Activated CD8-positive, alpha-beta memory T cell treated with anti-CD3 and anti-CD28 coated beads, Interleukin-2, amount 10 ng/mL, durations not matched to agents 7 days and 5 days (primary cell): ENCODE measurements at regions not wholly inside any gene's neighbourhood (a gene's known extent, or its start where the extent isn't known, plus 50 kb on each side); places are given as distances from the start of the nearest gene placed in this dataset.

Experiments used
- ATAC-seq: fragments of 150-1000 bp; cut with Tn5 transposase; one replicate; pipeline ENCODE4 v1.10.0; 2021; ENCODE audit warnings: moderate library complexity
- CTCF ChIA-PET: fragments of 350-600 bp; sonication (Branson Sonifier 250); formaldehyde crosslinking; loops from one replicate; lab custom pipeline; 2021; ENCODE audit warnings: antibody characterized with exemption; lab: Charles Lee
- DNase-seq: peaks from one replicate; pipeline ENCODE4 v3.0.0-alpha.2; 2020
- H3K27ac Mint-ChIP-seq: one replicate; pipeline ENCODE4 v1.8.0; 2021; ENCODE audit warnings: mild to moderate bottlenecking, mixed read lengths
- H3K27me3 Mint-ChIP-seq: one replicate; pipeline ENCODE4 v1.8.0; 2021; ENCODE audit warnings: mixed read lengths
- H3K36me3 Mint-ChIP-seq: one replicate; pipeline ENCODE4 v1.8.0; 2021; ENCODE audit warnings: mild to moderate bottlenecking, mixed read lengths
- H3K4me1 Mint-ChIP-seq: one replicate; pipeline ENCODE4 v1.8.0; 2021; ENCODE audit warnings: mixed read lengths
- H3K4me3 Mint-ChIP-seq: one replicate; pipeline ENCODE4 v1.8.0; 2021; ENCODE audit warnings: mild to moderate bottlenecking, moderate library complexity, mixed read lengths
- H3K9me3 Mint-ChIP-seq: one replicate; pipeline ENCODE4 v1.8.0; 2022; ENCODE audit warnings: low read depth, mixed read lengths

DNA sequence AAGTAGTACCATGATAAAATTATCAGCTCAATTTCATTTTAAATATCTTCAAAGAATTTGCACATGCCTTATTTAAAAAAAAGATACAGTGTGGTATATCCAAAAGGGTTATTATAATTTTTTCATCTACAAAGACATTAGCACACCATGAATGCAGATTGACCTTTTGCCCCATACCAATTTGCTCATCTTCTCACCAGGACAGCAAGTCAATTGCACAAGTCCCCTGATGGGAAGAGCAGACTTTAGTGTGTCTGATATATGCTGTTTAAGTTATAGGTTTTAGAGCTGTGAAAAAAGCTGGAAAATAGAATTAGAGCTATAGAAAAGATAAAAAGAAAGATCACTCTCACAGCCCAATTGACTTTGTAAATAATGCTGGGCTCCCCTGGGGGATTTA, 325.8 kb upstream of the CDH6 start:
- Mint-ChIP-seq H3K4me3 (no peak overlapping the region), H3K36me3 (no peaks in the 10 kb centered on the region), H3K9me3 (peaks cover 4% of the 10 kb centered on the region), H3K27me3 (no peaks in the 10 kb centered on the region), H3K27ac (no peak overlapping the region), H3K4me1 (no peaks in the 10 kb centered on the region)
- no peak for ATAC-seq
- CTCF ChIA-PET: no interaction called here
- no peak for DNase-seq

DNA sequence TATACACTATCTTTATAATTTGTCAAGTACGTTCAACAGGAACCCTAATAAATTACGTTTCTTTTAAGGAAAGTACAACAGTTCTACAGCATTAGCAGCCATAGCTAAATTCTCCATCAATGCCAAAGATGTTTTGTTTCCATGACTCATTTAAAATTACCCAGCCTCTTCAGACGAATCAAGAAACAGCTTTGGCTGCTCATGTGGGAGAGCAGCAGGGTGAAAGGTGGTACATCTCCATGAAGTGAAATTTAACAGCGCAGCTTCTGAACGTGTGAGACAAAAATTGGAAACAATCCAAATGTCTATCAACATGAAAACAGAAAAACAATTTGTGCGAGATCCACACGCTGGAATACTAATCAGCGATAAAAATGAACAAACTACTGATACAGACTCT, 327.3 kb upstream of the CDH6 start:
- DNase-seq (no peak), ATAC-seq (no peak)
- H3K4me3 Mint-ChIP-seq: no peak overlapping the region
- peaks cover 4% of the 10 kb centered on the region for H3K9me3 Mint-ChIP-seq
- no peak overlapping the region for H3K27ac Mint-ChIP-seq
- CTCF ChIA-PET: no interaction called here
- no peaks in the 10 kb centered on the region for H3K4me1 Mint-ChIP-seq
- no peaks in the 10 kb centered on the region for H3K36me3 Mint-ChIP-seq
- no peaks in the 10 kb centered on the region for H3K27me3 Mint-ChIP-seq

DNA sequence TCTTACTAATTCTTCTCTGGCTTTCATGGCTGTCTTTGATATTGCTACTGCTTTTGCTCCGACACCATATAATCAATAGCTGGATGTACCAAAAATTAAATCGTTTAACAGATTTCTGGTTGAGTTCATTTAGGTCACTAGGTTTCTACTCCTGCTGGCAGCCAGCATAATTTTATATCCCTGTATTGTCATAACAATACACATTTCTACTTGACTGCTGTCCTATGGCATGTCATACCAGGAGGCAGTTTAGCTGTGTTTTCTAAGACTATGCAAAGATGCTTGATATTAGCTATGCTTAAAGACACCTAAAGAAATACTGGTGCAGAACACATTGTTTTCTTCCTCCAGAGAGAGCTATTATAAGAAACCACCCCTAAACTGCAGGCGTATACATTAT, 337.2 kb upstream of the CDH6 start:
- Mint-ChIP-seq H3K4me1 (no peaks in the 10 kb centered on the region), H3K36me3 (no peaks in the 10 kb centered on the region), H3K27me3 (no peaks in the 10 kb centered on the region), H3K27ac (no peak overlapping the region), H3K9me3 (peaks cover 4% of the 10 kb centered on the region), H3K4me3 (no peak overlapping the region)
- no peak for DNase-seq
- ATAC-seq: no peak
- CTCF ChIA-PET: no interaction called here

DNA sequence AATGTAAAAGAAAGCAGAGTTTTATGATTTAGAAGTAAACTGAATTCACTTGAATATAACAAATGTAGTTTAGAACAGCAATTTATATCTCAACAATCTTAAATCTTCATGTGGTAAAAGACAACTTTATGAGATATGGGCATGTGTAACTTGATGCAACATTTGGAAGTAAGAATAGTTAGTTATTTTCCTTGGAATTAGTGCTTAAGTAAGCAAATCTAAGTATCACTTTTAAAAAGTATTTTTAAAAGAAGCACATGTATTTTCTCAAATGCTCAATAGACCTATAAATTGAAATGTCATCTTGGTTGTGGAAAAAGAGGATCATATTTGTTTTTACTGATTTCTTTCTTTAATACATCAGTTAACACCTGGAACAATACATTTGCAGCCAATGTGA, 340.3 kb upstream of the CDH6 start:
- H3K4me1 Mint-ChIP-seq: no peaks in the 10 kb centered on the region
- CTCF ChIA-PET: no interaction called here
- no peak for DNase-seq
- ATAC-seq: no peak
- no peaks in the 10 kb centered on the region for H3K27me3 Mint-ChIP-seq
- no peak overlapping the region for H3K4me3 Mint-ChIP-seq
- no peak overlapping the region for H3K27ac Mint-ChIP-seq
- H3K36me3 Mint-ChIP-seq: no peaks in the 10 kb centered on the region
- H3K9me3 Mint-ChIP-seq: peaks cover 2% of the 10 kb centered on the region

DNA sequence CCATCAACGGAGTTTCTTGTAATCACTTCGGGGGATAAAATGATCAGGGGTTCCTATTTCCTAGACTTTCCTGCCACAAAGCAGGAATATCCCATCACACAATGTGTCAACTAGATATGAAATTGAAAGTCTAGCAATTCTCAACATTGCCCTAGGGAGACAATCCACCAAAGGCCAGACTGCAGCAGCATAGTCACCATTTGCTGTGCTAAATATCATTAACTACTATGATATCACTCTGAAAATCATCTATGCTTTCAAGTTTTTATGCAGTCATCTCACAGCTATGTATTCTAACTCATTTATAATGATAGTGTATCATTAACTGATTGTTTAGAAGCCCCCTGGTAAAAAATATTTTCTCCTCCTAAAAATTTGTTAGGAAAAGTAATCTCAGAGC, 342.6 kb upstream of the CDH6 start:
- Mint-ChIP-seq H3K4me3 (no peak overlapping the region), H3K27ac (no peak overlapping the region), H3K9me3 (peaks cover 2% of the 10 kb centered on the region), H3K4me1 (no peaks in the 10 kb centered on the region), H3K27me3 (no peaks in the 10 kb centered on the region), H3K36me3 (no peaks in the 10 kb centered on the region)
- DNase-seq (no peak), ATAC-seq (no peak)
- CTCF ChIA-PET: no interaction called here

DNA sequence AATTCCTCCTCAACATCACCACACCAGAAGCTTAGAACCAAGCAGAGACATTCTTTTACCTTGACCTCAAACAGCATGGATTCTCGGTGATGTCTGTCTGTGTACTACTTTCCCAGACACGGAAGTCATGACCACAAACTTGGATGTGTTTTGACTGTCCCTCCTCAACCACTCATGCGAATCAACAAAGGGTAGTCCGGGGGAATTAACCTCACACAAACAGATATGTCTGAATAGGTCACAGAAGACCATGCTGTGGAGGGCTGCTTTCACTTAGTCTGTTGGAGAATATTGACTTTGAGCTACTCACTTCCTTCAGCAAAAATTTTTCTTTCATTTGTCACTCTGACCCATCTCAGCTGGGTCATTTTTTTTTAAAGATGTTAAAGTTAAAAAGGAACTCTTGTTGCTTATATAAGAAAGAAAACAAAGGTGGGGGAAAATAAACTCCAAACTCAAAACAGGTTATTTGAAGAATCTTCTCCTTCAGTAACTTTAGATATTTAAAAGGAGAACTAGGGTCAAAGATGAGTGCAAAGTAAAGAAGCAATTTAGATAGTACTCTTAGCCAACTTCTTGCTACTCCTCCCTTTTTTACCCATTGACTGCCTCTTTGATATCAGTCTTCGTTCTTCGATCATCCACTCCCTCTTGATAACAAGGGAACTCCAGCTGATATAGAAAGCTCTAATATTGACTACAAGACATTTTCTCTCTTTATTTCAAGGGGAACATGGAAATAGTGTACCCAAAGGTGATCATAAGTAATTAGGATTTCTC, 343.4 kb upstream of the CDH6 start:
- no peak overlapping the region for H3K4me3 Mint-ChIP-seq
- ATAC-seq: no peak
- no peak overlapping the region for H3K27ac Mint-ChIP-seq
- no peaks in the 10 kb centered on the region for H3K36me3 Mint-ChIP-seq
- H3K9me3 Mint-ChIP-seq: peaks cover 2% of the 10 kb centered on the region
- no peaks in the 10 kb centered on the region for H3K4me1 Mint-ChIP-seq
- H3K27me3 Mint-ChIP-seq: no peaks in the 10 kb centered on the region
- DNase-seq: no peak
- CTCF ChIA-PET: no interaction called here

DNA sequence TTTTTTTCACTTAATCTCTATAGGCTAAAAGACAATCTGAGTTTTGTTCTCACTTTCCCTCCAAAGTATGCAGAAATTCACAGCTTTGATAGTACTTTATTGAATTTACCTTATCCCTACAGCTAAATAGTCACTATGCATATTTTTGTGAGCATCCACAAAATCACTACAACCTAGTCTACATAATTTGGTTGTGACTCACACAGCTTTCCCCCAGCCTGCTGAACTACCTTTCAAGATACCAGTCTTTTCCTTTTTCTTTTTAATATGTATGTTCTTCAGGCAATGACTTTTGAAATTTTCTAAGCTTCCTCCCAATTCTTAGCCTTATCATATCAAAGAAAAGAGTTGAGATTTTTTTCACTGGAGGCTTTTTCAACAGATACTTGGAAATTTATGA, 347.3 kb upstream of the CDH6 start:
- CTCF ChIA-PET: no interaction called here
- no peaks in the 10 kb centered on the region for H3K4me1 Mint-ChIP-seq
- peaks cover 5% of the 10 kb centered on the region for H3K9me3 Mint-ChIP-seq
- H3K36me3 Mint-ChIP-seq: no peaks in the 10 kb centered on the region
- H3K4me3 Mint-ChIP-seq: no peak overlapping the region
- no peaks in the 10 kb centered on the region for H3K27me3 Mint-ChIP-seq
- H3K27ac Mint-ChIP-seq: no peak overlapping the region
- DNase-seq: no peak
- ATAC-seq: no peak

DNA sequence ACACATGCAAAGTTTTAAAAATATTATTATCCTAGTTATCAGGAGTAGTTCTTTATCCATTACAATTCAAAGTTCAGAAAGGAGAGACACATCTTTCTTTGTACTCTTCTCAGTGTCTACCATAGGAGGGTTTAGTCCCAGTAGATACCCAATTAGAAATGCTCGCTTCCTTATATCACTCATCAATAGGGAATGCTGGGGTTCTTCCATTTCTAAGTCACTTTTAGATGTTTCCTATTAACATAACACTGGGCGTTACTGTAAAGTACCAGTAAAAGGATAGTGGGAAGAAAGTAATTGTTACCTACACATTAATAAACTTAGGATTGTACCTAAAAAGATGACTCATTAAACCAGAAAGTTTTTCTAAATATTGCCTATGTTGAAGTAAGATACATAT, 348.3 kb upstream of the CDH6 start:
- Mint-ChIP-seq H3K9me3 (peaks cover 5% of the 10 kb centered on the region), H3K27me3 (no peaks in the 10 kb centered on the region), H3K27ac (no peak overlapping the region), H3K36me3 (no peaks in the 10 kb centered on the region), H3K4me1 (no peaks in the 10 kb centered on the region), H3K4me3 (no peak overlapping the region)
- DNase-seq (no peak), ATAC-seq (no peak)
- CTCF ChIA-PET: no interaction called here

DNA sequence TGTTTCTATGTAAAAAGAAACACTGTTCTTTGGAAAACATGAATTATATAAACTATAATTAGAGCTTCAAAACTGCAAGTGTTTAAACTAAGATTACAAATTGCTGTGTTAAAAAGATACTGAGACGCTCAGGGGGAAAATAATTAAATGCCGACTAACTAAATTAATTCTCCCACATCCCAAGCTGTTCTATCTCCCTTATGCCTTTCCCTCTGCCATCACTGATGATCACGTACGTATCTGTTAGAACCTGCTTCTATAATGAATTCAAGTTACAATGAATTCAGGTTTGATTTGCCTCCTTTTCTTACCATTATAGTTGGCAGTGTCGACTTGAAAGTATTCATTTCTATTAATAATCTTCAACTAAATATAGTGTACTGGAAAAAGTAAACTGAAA, 349.9 kb upstream of the CDH6 start:
- CTCF ChIA-PET: no interaction called here
- ATAC-seq (no peak), DNase-seq (no peak)
- Mint-ChIP-seq H3K36me3 (no peaks in the 10 kb centered on the region), H3K27ac (no peak overlapping the region), H3K4me3 (no peak overlapping the region), H3K9me3 (peaks cover 5% of the 10 kb centered on the region), H3K27me3 (no peaks in the 10 kb centered on the region), H3K4me1 (no peaks in the 10 kb centered on the region)

DNA sequence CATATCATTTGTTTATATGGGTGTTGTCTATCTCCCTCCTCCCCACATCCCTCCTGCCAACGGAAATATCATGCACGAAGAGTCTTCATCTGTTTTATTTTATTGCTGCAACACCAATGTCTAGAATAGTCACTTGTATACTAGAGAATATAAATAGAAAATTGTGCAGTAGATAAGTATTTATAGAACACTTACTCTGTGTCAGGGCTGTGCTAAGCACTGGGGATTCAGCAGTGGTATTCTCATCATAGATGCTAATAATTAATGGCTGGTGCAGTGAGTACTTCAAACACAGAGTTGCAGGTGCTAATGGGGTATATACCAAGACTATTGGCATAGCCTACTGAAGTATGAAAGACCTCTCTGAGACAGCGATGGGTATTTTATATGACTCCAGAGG, 353.5 kb upstream of the CDH6 start:
- no peak overlapping the region for H3K27ac Mint-ChIP-seq
- no peaks in the 10 kb centered on the region for H3K36me3 Mint-ChIP-seq
- ATAC-seq: no peak

DNA sequence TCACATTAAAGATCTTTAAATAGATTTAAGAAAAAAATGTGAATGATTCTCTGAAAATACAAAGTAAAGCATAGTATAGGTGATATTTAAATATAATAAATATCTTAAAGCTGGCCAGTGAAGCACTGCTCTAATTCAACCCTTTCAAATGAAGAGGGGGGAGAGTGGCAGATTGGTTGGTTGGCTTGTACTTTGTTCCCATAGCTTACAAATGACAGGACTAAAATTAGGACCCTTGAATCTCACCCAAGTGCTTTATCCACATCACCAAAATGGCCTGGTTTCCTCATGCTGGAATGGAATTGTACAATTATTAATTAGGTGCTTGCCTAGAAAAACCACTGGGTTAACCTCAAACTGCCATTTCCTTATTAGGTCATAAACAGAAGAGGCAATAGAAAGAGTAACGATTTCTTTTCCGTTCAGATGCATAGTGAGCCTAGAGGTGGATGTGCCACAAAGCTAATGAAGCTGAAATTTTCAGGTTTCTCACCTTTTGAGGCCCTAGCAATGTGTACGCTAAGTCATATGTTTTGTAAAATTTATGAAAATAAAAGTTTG, 354.5 kb upstream of the CDH6 start:
- Mint-ChIP-seq H3K27ac (no peak overlapping the region), H3K27me3 (no peaks in the 10 kb centered on the region), H3K36me3 (no peaks in the 10 kb centered on the region), H3K4me1 (no peaks in the 10 kb centered on the region), H3K4me3 (no peak overlapping the region), H3K9me3 (peaks cover 17% of the 10 kb centered on the region)
- DNase-seq: no peak
- CTCF ChIA-PET: no interaction called here
- ATAC-seq: no peak

More for the DNA sequence above, 353.5 kb upstream of the CDH6 start:
- Mint-ChIP-seq H3K9me3 (peaks cover 16% of the 10 kb centered on the region), H3K4me1 (no peaks in the 10 kb centered on the region), H3K4me3 (no peak overlapping the region), H3K27me3 (no peaks in the 10 kb centered on the region)
- CTCF ChIA-PET: no interaction called here
- no peak for DNase-seq

DNA sequence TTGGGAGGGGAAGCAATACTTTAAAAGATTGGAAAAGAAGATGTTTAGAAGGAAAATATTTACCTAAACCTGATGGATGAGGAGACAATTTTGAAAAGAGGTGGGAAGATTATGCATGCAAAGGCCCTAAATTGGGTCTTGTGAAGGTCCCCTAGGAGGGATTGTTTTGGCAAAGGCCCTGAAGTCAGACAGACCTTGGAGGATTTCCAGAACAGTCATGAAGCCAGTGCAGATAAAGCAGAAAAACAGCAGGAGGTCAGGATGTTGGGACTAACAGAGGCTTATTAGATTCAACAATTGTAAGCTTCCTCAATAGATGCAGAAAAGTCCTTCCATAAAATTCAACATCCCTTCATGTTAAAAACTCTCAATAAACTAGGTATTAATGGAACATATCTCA, 361.0 kb upstream of the CDH6 start:
- H3K36me3 Mint-ChIP-seq: no peaks in the 10 kb centered on the region
- H3K27me3 Mint-ChIP-seq: no peaks in the 10 kb centered on the region
- DNase-seq: no peak
- H3K27ac Mint-ChIP-seq: no peak overlapping the region
- H3K4me1 Mint-ChIP-seq: no peaks in the 10 kb centered on the region
- no peak overlapping the region for H3K4me3 Mint-ChIP-seq
- CTCF ChIA-PET: no interaction called here
- ATAC-seq: no peak
- peaks cover 15% of the 10 kb centered on the region for H3K9me3 Mint-ChIP-seq

DNA sequence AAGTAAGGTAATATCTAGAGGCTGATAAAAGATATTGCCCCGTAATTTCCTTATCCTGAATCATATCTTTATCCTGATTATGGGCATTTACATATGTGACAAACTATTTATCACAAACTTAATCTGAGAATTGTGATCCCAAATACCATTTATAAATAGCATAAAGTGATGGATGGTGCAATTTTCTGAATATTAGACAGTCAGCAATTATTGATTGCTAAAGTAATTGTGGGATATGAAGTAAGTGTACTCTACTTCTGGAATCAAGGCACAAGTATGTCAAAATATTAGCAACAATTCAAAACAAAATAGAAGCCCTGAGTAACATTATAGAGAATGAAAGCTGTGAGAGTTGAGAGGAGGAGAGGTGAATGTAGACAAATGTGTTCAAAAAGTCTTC, 361.9 kb upstream of the CDH6 start:
- no peak overlapping the region for H3K27ac Mint-ChIP-seq
- CTCF ChIA-PET: no interaction called here
- no peak for DNase-seq
- H3K27me3 Mint-ChIP-seq: no peaks in the 10 kb centered on the region
- no peaks in the 10 kb centered on the region for H3K4me1 Mint-ChIP-seq
- H3K4me3 Mint-ChIP-seq: no peak overlapping the region
- no peaks in the 10 kb centered on the region for H3K36me3 Mint-ChIP-seq
- peaks cover 14% of the 10 kb centered on the region for H3K9me3 Mint-ChIP-seq
- ATAC-seq: no peak

DNA sequence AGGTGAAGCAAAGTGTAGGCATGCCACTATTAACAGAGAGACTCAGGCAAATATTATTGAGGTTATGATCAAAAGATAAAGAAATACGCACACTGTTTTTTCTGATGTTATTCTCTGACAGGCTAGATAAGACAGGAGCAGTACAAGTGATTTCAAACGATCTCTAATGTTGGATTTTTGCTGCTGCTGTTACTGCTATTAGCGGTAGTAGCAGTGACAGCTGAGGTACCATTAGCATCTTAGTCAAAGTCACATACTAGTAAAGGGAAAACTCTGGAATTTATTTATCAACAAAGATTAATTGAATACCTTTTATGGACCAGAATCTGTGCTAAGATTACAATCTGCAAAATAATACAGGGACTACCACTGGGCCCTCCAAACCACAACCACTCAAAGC, 362.4 kb upstream of the CDH6 start:
- CTCF ChIA-PET: no interaction called here

More for the DNA sequence above, 362.4 kb upstream of the CDH6 start:
- DNase-seq (no peak), ATAC-seq (no peak)
- Mint-ChIP-seq H3K36me3 (no peaks in the 10 kb centered on the region), H3K27me3 (no peaks in the 10 kb centered on the region), H3K4me3 (no peak overlapping the region), H3K4me1 (no peaks in the 10 kb centered on the region), H3K9me3 (peaks cover 12% of the 10 kb centered on the region), H3K27ac (no peak overlapping the region)
